ENCODE measurements at regions not wholly inside any gene's neighbourhood (a gene's known extent, or its start where the extent isn't known, plus 50 kb on each side); places are given as distances from the start of the nearest gene placed in this dataset.

GRCh38 chr2:18122544-18123210 is 244.2 kb downstream of the KCNS3 start (continued):
- no peak for TF ChIP-seq CUX1 (IDR thresholded peaks at IDR 0.05; ENCODE audit: insufficient replicate concordance, low read depth, low read length)
- TF ChIP-seq RFX5 (IDR thresholded peaks at IDR 0.05; ENCODE audit: low read depth, low read length): no peak

- intact Hi-C loops (cut with micrococcal nuclease; ENCODE audit: unreplicated experiment): loop anchor here (10.0 kb wide), 1 partner anchor 265 kb away; no protein-coding TSS in a partner anchor
- CTCF ChIA-PET: interaction anchor here (0.7 to 1.6 kb wide), 2 partner anchors 57 to 269 kb away, joined by 3 read pairs; no protein-coding TSS in a partner anchor
- 79% methylated on average over 3 of the region's 3 CpGs for WGBS (ENCODE audit: insufficient coverage, insufficient replicate concordance, low lambda C conversion rate, missing lambda C conversion rate)
- TF ChIP-seq SRF (IDR thresholded peaks at IDR 0.05; ENCODE audit: low read depth in 2 of 2, low read length in 2 of 2) (no peak), ASH2L (IDR thresholded peaks at IDR 0.05; ENCODE audit: borderline replicate concordance, low read depth) (no peak), HDGF (IDR thresholded peaks at IDR 0.05) (no peak), SPI1 (IDR thresholded peaks at IDR 0.05; ENCODE audit: borderline replicate concordance, insufficient read depth, low read depth, low read length) (no peak), ZNF274 (IDR thresholded peaks at IDR 0.05; ENCODE audit: insufficient read depth, insufficient read length) (no peak), MYC (IDR thresholded peaks at IDR 0.05; ENCODE audit: insufficient read depth, insufficient read length, insufficient replicate concordance, low read length, severe bottlenecking) (no peak), IRF3 (IDR thresholded peaks at IDR 0.05) (no peak)
- TF ChIP-seq, protein P1, sequence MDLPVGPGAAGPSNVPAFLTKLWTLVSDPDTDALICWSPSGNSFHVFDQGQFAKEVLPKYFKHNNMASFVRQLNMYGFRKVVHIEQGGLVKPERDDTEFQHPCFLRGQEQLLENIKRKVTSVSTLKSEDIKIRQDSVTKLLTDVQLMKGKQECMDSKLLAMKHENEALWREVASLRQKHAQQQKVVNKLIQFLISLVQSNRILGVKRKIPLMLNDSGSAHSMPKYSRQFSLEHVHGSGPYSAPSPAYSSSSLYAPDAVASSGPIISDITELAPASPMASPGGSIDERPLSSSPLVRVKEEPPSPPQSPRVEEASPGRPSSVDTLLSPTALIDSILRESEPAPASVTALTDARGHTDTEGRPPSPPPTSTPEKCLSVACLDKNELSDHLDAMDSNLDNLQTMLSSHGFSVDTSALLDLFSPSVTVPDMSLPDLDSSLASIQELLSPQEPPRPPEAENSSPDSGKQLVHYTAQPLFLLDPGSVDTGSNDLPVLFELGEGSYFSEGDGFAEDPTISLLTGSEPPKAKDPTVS (IDR thresholded peaks at IDR 0.05; ENCODE audit: low read depth, low read length): no peak
- TF ChIP-seq, protein P2, sequence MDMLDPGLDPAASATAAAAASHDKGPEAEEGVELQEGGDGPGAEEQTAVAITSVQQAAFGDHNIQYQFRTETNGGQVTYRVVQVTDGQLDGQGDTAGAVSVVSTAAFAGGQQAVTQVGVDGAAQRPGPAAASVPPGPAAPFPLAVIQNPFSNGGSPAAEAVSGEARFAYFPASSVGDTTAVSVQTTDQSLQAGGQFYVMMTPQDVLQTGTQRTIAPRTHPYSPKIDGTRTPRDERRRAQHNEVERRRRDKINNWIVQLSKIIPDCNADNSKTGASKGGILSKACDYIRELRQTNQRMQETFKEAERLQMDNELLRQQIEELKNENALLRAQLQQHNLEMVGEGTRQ (IDR thresholded peaks at IDR 0.05; ENCODE audit: borderline replicate concordance, low read depth, low read length): no peak
Measured at GRCh38 chr2:18119883-18120282, 241.4 kb downstream of the KCNS3 start.

More at GRCh38 chr2:18119883-18120282, 241.4 kb downstream of the KCNS3 start:
- Histone ChIP-seq H3K9ac (ENCODE audit: control insufficient read depth, insufficient read depth, low read length) (no peak overlapping the region), H3K4me1 (ENCODE audit: control insufficient read depth, insufficient read depth, low read length) (no peaks in the 10 kb centered on the region), H3K36me3 (ENCODE audit: control insufficient read depth in 2 of 2, insufficient read depth in 2 of 2, low read length in 1 of 2) (no peaks in the 10 kb centered on the region), H4K20me1 (ENCODE audit: control insufficient read depth, insufficient read depth) (no peaks in the 10 kb centered on the region), H3K4me2 (ENCODE audit: control insufficient read depth, insufficient read depth) (no peak overlapping the region), H3K27me3 (replicated peaks in 1 of 2; ENCODE audit: control insufficient read depth in 2 of 2, insufficient read depth in 2 of 2, low read length in 1 of 2) (no peaks in the 10 kb centered on the region; a peak in 1 of 4 replicates), H3K9me3 (replicated peaks; ENCODE audit: control insufficient read depth, insufficient read depth, low read length) (no peaks in the 10 kb centered on the region), H3K27ac (ENCODE audit: control insufficient read depth, insufficient read depth) (no peak overlapping the region), H3K79me2 (ENCODE audit: control insufficient read depth, insufficient read depth, low read length) (no peaks in the 10 kb centered on the region), H3K4me3 (no peak overlapping the region), H2AFZ (ENCODE audit: control insufficient read depth, low read depth, low read length) (no peak overlapping the region)
- in situ Hi-C loops (cut with MboI): no loop called here
- ChIA-PET RAD21 (ENCODE audit: unreplicated experiment) (no interaction called here), SMC1A (ENCODE audit: uncharacterized antibody, unreplicated experiment) (interaction anchor here (1.0 kb wide), 1 partner anchor 13 kb away, joined by 3 read pairs; no protein-coding TSS in a partner anchor), POLR2A (no interaction called here)
- DNase-seq (ENCODE audit: low read depth, low spot score) (no peak), FAIRE-seq (no peak), ATAC-seq (no peak)
- BruUV-seq (replicated peaks): no TSS peak
